Trophoblast cell (in vitro differentiated cells and primary cell): ENCODE measurements at regions not wholly inside any gene's neighbourhood (a gene's known extent, or its start where the extent isn't known, plus 50 kb on each side); places are given as distances from the start of the nearest gene placed in this dataset.

Experiments
- DNase-seq, 2 donors: peaks; one replicate each; pipeline ENCODE4 v3.0.0-alpha.2; 2016
- H2AFZ ChIP-seq: 2 replicates; pipeline ENCODE4 v1.6.1; 2013; ENCODE audit warnings: low read length, moderate library complexity, mild to moderate bottlenecking; ENCODE audit not compliant: insufficient read depth, poor library complexity
- H2AK5ac ChIP-seq: 2 replicates; pipeline ENCODE4 v1.6.1; 2013; ENCODE audit warnings: mild to moderate bottlenecking, low read length
- H2BK120ac ChIP-seq: 2 replicates; pipeline ENCODE4 v1.6.1; 2013; ENCODE audit warnings: low read length, mild to moderate bottlenecking, moderate library complexity; ENCODE audit not compliant: insufficient read depth, poor library complexity
- H2BK12ac ChIP-seq: 2 replicates; pipeline ENCODE4 v1.6.1; 2013; ENCODE audit warnings: mild to moderate bottlenecking, low read length, moderate library complexity
- H2BK5ac ChIP-seq: 2 replicates; pipeline ENCODE4 v1.6.1; 2013; ENCODE audit warnings: low read length, low read depth, moderate library complexity, mild to moderate bottlenecking; ENCODE audit not compliant: poor library complexity
- H3K14ac ChIP-seq: 2 replicates; pipeline ENCODE4 v1.6.1; 2013; ENCODE audit warnings: mild to moderate bottlenecking, low read length
- H3K18ac ChIP-seq: 2 replicates; pipeline ENCODE4 v1.6.1; 2013; ENCODE audit warnings: mild to moderate bottlenecking, low read length
- H3K23ac ChIP-seq: 2 replicates; pipeline ENCODE4 v1.6.1; 2013; ENCODE audit warnings: low read length
- H3K27ac ChIP-seq: 2 replicates; pipeline ENCODE4 v1.5.1; 2013; ENCODE audit warnings: low read depth, mild to moderate bottlenecking, inconsistent platforms, low read length, moderate library complexity
- H3K27me3 ChIP-seq: 2 replicates; pipeline ENCODE4 v1.6.1; 2013; ENCODE audit warnings: inconsistent platforms, mild to moderate bottlenecking, low read length, moderate library complexity; ENCODE audit not compliant: insufficient read depth
- H3K36me3 ChIP-seq, 2 experiments: 1 replicate in 1 of 2; 2 replicates in 1 of 2; pipeline ENCODE4 v1.6.1; 2013; ENCODE audit warnings: low read length in 2 of 2, mild to moderate bottlenecking in 2 of 2, moderate library complexity in 1 of 2; ENCODE audit not compliant: insufficient read depth in 2 of 2, control insufficient read depth in 1 of 2
- H3K4ac ChIP-seq: 2 replicates; pipeline ENCODE4 v1.6.1; 2013; ENCODE audit warnings: low read depth, mild to moderate bottlenecking, low read length, moderate library complexity
- H3K4me1 ChIP-seq, 2 experiments: 1 replicate in 1 of 2; 2 replicates in 1 of 2; pipeline ENCODE4 v1.6.1; 2013; ENCODE audit warnings: low read length in 2 of 2, mild to moderate bottlenecking in 2 of 2, moderate library complexity in 1 of 2; ENCODE audit not compliant: insufficient read depth in 2 of 2, control insufficient read depth in 1 of 2
- H3K4me2 ChIP-seq: 2 replicates; pipeline ENCODE4 v1.6.1; 2013; ENCODE audit warnings: inconsistent platforms, mild to moderate bottlenecking, low read length, moderate library complexity
- H3K4me3 ChIP-seq: 2 replicates; pipeline ENCODE4 v1.5.1; 2013; ENCODE audit warnings: mild to moderate bottlenecking, low read depth, low read length, inconsistent platforms
- H3K79me1 ChIP-seq: one replicate; pipeline ENCODE4 v1.6.1; 2013; ENCODE audit warnings: low read length
- H3K79me2 ChIP-seq: 2 replicates; pipeline ENCODE4 v1.6.1; 2013; ENCODE audit warnings: low read length, mild to moderate bottlenecking; ENCODE audit not compliant: control insufficient read depth, insufficient read depth, poor library complexity
- H3K9ac ChIP-seq: 2 replicates; pipeline ENCODE4 v1.6.1; 2013; ENCODE audit warnings: mild to moderate bottlenecking, low read length
- H3K9me3 ChIP-seq: 2 replicates; pipeline ENCODE4 v1.6.1; 2013; ENCODE audit warnings: low read depth, mild to moderate bottlenecking, control low read depth, inconsistent platforms, low read length; ENCODE audit not compliant: insufficient read depth
- H4K12ac ChIP-seq: 2 replicates; pipeline ENCODE4 v1.6.1; 2013; ENCODE audit warnings: low read depth, mild to moderate bottlenecking, low read length, moderate library complexity
- H4K8ac ChIP-seq: 2 replicates; pipeline ENCODE4 v1.6.1; 2013; ENCODE audit warnings: low read depth, mild to moderate bottlenecking, low read length, moderate library complexity
- H4K91ac ChIP-seq: one replicate; pipeline ENCODE4 v1.6.1; 2013; ENCODE audit warnings: low read depth, mild to moderate bottlenecking, low read length, moderate library complexity
- WGBS: extraction: QIAGEN DNeasy Blood & Tissue Kit; methylation state at CpG from one replicate; pipeline ENCODE4 v1.1.7; 2013; ENCODE audit warnings: missing lambda C conversion rate; ENCODE audit not compliant: insufficient read length, insufficient coverage; ENCODE audit errors: extremely low coverage; 5-methylcytosine and 5-hydroxymethylcytosine counted together

DNA sequence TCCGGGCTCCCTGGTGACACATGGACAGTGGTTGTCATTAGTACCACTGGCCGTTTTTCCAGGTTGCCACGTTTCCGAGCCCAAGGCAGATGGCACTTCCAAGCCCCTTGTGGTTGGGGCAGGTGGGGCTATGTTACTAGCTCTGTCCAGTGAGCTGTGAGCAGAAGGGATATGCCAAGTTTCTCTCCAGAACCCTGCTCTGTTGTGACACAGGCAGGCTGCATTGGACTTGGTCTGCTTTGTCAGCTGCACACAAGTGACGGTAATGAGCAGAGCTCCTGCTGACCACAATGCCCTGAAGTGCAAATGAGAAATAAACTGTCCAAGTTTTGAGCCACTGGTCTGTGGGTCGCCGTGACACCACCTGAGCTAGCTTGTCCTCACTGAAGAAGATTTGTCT, 118.8 kb downstream of the GYPC start:
- H4K8ac ChIP-seq = no peak overlapping the region
- peak overlapping the region; percentile 4 for H3K4me3 ChIP-seq
- H2AK5ac ChIP-seq = no peak overlapping the region
- H2BK12ac ChIP-seq = no peak overlapping the region
- H4K91ac ChIP-seq = no peak overlapping the region
- H3K9me3 ChIP-seq = no peaks in the 10 kb centered on the region
- H3K23ac ChIP-seq = no peak overlapping the region
- no peak overlapping the region for H3K4me2 ChIP-seq
- H2BK120ac ChIP-seq = no peak overlapping the region
- H3K27me3 ChIP-seq = peaks cover 2% of the 10 kb centered on the region
- no peaks in the 10 kb centered on the region for H3K36me3 ChIP-seq
- H2BK5ac ChIP-seq = no peak overlapping the region
- no peak overlapping the region for H3K9ac ChIP-seq
- H3K4me1 ChIP-seq = peaks cover 0 to 5% of the 10 kb centered on the region in 2 experiments
- H4K12ac ChIP-seq = no peak overlapping the region
- no peak for DNase-seq
- no peak overlapping the region for H3K18ac ChIP-seq
- no peak overlapping the region for H3K14ac ChIP-seq
- no peak overlapping the region for H3K4ac ChIP-seq
- WGBS = no CpG with 5 or more reads among the region's 7 CpGs
- H3K79me2 ChIP-seq = no peaks in the 10 kb centered on the region
- no peak overlapping the region for H3K27ac ChIP-seq
- peaks cover 4% of the 10 kb centered on the region for H3K79me1 ChIP-seq
- H2AFZ ChIP-seq = no peak overlapping the region

DNA sequence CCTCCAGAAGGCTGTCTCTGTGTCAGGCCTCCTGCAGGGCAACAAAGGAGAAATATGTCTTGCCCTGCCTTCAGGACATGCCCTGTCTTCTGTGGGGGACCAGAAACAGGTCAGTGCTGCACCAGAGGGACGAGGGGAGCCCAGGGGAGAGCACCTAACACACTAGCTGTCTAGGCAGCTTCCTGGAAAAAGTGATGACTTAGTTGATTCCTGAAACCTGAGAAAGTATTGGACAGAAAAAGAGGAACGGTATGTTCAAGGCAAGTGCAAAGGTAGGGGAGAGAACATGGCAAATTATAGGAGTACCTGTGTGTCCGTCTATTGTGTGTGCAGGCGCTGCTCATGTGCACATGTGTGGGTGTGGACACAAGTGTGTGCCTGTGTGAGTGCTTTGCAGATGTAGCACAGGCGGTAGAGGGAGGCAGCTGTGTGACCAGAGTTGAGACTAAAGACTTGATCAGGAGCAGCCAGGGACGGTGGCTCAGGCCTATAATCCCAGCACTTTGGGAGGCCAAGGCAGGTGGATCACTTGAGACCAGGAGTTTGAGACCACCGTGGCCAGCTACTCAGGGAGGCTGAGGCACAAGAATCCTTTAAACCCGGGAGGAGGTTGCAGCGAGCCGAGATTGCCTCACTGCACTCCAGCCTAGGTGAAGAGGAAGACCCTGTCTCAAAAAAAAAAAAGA, 119.5 kb downstream of the GYPC start:
- no peak overlapping the region for H4K8ac ChIP-seq
- no peak overlapping the region for H3K23ac ChIP-seq
- H2AFZ ChIP-seq = no peak overlapping the region
- H2BK120ac ChIP-seq = no peak overlapping the region
- no peak overlapping the region for H3K14ac ChIP-seq
- H3K4me1 ChIP-seq = peaks cover 0 to 5% of the 10 kb centered on the region in 2 experiments
- H3K18ac ChIP-seq = no peak overlapping the region
- WGBS = no CpG with 5 or more reads among the region's 10 CpGs
- H3K36me3 ChIP-seq = no peaks in the 10 kb centered on the region
- H3K9me3 ChIP-seq = no peaks in the 10 kb centered on the region
- H2AK5ac ChIP-seq = no peak overlapping the region
- H4K91ac ChIP-seq = no peak overlapping the region
- no peaks in the 10 kb centered on the region for H3K79me2 ChIP-seq
- no peak overlapping the region for H2BK12ac ChIP-seq
- peaks cover 2% of the 10 kb centered on the region for H3K27me3 ChIP-seq
- peaks cover 4% of the 10 kb centered on the region for H3K79me1 ChIP-seq
- H4K12ac ChIP-seq = no peak overlapping the region
- H3K4ac ChIP-seq = no peak overlapping the region
- H3K27ac ChIP-seq = no peak overlapping the region
- no peak overlapping the region for H3K9ac ChIP-seq
- H3K4me2 ChIP-seq = no peak overlapping the region
- H3K4me3 ChIP-seq = no peak overlapping the region
- DNase-seq = no peak
- H2BK5ac ChIP-seq = no peak overlapping the region

DNA sequence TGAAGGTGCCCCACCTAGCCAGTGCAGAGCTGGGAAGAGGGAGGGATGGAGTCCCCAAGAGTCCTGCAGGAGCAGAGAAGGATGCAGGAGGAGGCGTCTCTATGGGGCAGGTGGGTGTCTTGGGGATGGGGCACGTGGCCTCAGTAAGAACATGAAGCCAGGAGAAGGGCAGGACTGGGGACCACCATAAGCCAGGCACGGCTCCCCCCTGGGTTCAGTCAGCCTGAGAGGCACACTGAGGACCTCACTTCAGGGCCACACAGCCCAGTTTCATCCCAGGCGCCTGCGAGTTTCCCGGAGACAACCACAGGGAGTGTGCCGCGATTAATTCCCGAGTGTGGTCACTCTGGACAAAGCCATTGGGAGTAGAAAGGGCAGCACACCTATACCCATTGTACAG, 120.3 kb downstream of the GYPC start:
- Histone ChIP-seq H4K8ac (no peak overlapping the region), H3K9ac (no peak overlapping the region), H2AK5ac (peak overlapping the region; percentile 38), H3K14ac (no peak overlapping the region), H3K27ac (no peak overlapping the region), H2BK120ac (no peak overlapping the region), H3K4me2 (peak overlapping the region; percentile 53), H3K4me1 (peaks cover 0 to 5% of the 10 kb centered on the region in 2 experiments), H4K12ac (no peak overlapping the region), H3K79me1 (peaks cover 4% of the 10 kb centered on the region), H2BK12ac (no peak overlapping the region), H2BK5ac (no peak overlapping the region), H3K79me2 (no peaks in the 10 kb centered on the region), H3K9me3 (no peaks in the 10 kb centered on the region), H4K91ac (no peak overlapping the region), H2AFZ (peak overlapping the region; percentile 30), H3K4me3 (no peak overlapping the region), H3K36me3 (no peaks in the 10 kb centered on the region), H3K4ac (no peak overlapping the region), H3K27me3 (peaks cover 2% of the 10 kb centered on the region), H3K23ac (no peak overlapping the region), H3K18ac (no peak overlapping the region)
- no peak for DNase-seq
- WGBS = no CpG with 5 or more reads among the region's 9 CpGs

DNA sequence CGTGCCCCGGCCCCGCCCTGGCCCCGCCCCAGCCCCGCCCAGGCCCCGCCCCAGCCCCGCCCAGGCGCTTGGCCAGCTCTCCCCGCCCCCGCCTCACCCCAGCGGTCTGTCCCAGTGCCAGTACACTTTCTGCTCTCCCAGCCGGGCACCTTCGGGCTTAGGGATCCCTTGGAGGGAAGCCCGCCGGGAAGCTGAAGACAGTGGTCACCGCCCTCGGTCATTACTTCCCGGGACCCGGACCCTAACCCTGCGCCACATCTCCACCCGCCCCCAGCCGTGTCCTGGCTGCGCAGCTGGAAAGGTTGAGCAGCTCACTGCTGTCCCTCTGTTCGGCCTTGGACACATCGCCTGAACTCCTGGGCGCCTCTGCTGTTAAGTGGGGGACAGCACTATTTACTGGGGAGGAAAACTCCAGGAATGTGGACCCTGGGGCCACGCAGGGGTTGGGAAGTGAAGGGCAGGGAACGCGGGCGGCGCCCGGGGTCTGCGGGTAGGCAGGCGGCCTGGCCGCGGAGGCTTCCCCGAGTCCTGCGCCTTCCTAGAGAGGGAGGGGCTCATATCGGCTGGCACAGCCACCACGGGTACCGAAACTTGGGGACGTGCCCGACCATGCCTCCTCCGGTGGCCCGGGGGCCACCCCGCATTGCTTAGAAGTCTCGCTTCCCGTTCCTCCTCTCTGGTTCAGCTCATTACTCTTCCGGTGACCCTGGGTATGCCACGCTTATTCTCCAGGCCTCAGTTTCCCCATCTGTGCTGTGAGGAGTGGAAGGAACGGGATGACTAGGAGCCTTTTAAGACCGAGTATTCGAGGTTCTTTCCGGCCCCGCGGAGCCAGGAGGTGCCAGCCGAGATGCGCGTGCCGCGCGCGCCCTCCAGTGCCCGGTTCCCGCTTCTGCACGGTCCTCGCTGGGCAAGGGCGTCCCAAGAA, 121.0 kb downstream of the GYPC start:
- DNase-seq = peak; percentile 42 to 74
- Histone ChIP-seq H2BK5ac (no peak overlapping the region), H3K36me3 (no peaks in the 10 kb centered on the region), H3K27ac (no peak overlapping the region), H3K27me3 (peaks cover 2% of the 10 kb centered on the region), H2AFZ (peak overlapping the region; percentile 80), H3K9me3 (no peaks in the 10 kb centered on the region), H2BK120ac (no peak overlapping the region), H2AK5ac (no peak overlapping the region), H4K91ac (peak overlapping the region; percentile 66), H3K4ac (peak overlapping the region; percentile 53), H3K14ac (peak overlapping the region; percentile 27), H3K4me2 (peak overlapping the region; percentile 99), H4K8ac (peak overlapping the region; percentile 59), H3K79me2 (no peaks in the 10 kb centered on the region), H3K18ac (no peak overlapping the region), H2BK12ac (peak overlapping the region; percentile 63), H3K23ac (no peak overlapping the region), H4K12ac (peak overlapping the region; percentile 11), H3K9ac (no peak overlapping the region), H3K4me1 (peaks cover 0 to 5% of the 10 kb centered on the region in 2 experiments), H3K79me1 (peaks cover 4% of the 10 kb centered on the region), H3K4me3 (peak overlapping the region; percentile 65)
- no CpG with 5 or more reads among the region's 68 CpGs for WGBS
